Stimulated activated CD4-positive, alpha-beta T cell treated with anti-CD3 and anti-CD28 coated beads, Interleukin-12 subunit alpha, Interleukin-12 subunit beta, amount 100 ng/mL, for 24 hours (primary cell): ENCODE measurements at regions not wholly inside any gene's neighbourhood (a gene's known extent, or its start where the extent isn't known, plus 50 kb on each side); places are given as distances from the start of the nearest gene placed in this dataset.

Source experiments
- DNase-seq, 2 experiments: peaks; one replicate each; pipeline ENCODE4 v3.0.0-alpha.2; 2020; ENCODE audit warnings: low read depth in 2 of 2

- DNase-seq, result no peak
Observed at GRCh38 chr5:8961956-8962355, 583.9 kb downstream of the SEMA5A start.

- DNase-seq, result no peak
Observed at GRCh38 chr5:8981016-8981415, 564.9 kb downstream of the SEMA5A start.

- DNase-seq, result no peak
Observed at GRCh38 chr5:8981496-8981895, 564.4 kb downstream of the SEMA5A start.

DNA sequence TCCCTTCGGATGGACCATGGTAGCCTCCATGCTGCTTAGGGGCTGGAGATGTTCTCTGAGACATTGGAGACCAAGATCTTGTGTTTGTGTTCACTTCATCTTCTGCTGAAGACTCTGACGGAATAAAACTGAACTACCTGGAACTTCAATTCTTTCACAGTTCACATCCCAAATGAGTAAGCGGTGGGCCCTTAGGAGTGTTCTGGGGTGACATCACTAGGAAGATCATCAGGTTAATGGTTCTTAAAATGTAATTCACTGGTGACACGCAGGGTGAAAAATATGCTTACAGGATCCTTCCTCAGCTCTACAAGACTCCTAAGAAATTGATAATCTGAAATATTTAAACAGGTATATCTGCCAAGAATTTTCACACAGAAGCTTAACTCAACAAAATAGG, 561.5 kb downstream of the SEMA5A start:
- DNase-seq, result no peak
